Ectodermal cell (in vitro differentiated cells): ENCODE measurements at regions not wholly inside any gene's neighbourhood (a gene's known extent, or its start where the extent isn't known, plus 50 kb on each side); places are given as distances from the start of the nearest gene placed in this dataset.

Experiments used
- H3K27ac ChIP-seq: 2 replicates; pipeline ENCODE4 v1.7.0; 2013; ENCODE audit warnings: mild to moderate bottlenecking, low read depth, low read length; ENCODE audit not compliant: insufficient read depth, poor library complexity, severe bottlenecking
- H3K27me3 ChIP-seq: 2 replicates; pipeline ENCODE4 v1.7.0; 2013; ENCODE audit warnings: mild to moderate bottlenecking, low read length; ENCODE audit not compliant: insufficient read depth, control insufficient read depth, poor library complexity, severe bottlenecking
- H3K36me3 ChIP-seq: one replicate; pipeline ENCODE4 v1.7.0; 2013; ENCODE audit warnings: low read length; ENCODE audit not compliant: control insufficient read depth, insufficient read depth
- H3K4me1 ChIP-seq: one replicate; pipeline ENCODE4 v1.7.0; 2013; ENCODE audit warnings: low read length; ENCODE audit not compliant: control insufficient read depth, insufficient read depth
- H3K4me3 ChIP-seq: 2 replicates; pipeline ENCODE4 v1.7.0; 2013; ENCODE audit warnings: low read depth, low read length, control low read depth; ENCODE audit not compliant: insufficient read depth
- H3K9me3 ChIP-seq: 2 replicates; pipeline ENCODE4 v1.7.0; 2013; ENCODE audit warnings: mild to moderate bottlenecking, low read length, moderate library complexity; ENCODE audit not compliant: control insufficient read depth
- WGBS, 2 experiments: methylation state at CpG; one replicate each; pipeline ENCODE4 v1.1.7; 2013; ENCODE audit warnings: missing lambda C conversion rate in 2 of 2; 5-methylcytosine and 5-hydroxymethylcytosine counted together

- Histone ChIP-seq H3K9me3 (no peaks in the 10 kb centered on the region), H3K4me1 (no peaks in the 10 kb centered on the region), H3K27me3 (no peaks in the 10 kb centered on the region), H3K4me3 (no peak overlapping the region), H3K27ac (no peak overlapping the region), H3K36me3 (no peaks in the 10 kb centered on the region)
- 93% methylated on average over 6 of the region's 6 CpGs for WGBS, 2 experiments
These were observed 318.8 kb downstream of the ZEB2 start for GRCh38 chr2:144201126-144201525.

GRCh38 chr2:144198116-144198515 lies 321.8 kb downstream of the ZEB2 start:
- Histone ChIP-seq H3K4me1 (no peaks in the 10 kb centered on the region), H3K27me3 (no peaks in the 10 kb centered on the region), H3K36me3 (no peaks in the 10 kb centered on the region), H3K4me3 (no peak overlapping the region), H3K9me3 (no peaks in the 10 kb centered on the region), H3K27ac (no peak overlapping the region)
- 85 to 90% methylated on average over 3 of the region's 3 CpGs for WGBS, 2 experiments

- 91 to 95% methylated on average over 5 of the region's 5 CpGs for WGBS, 2 experiments
- Histone ChIP-seq H3K36me3 (no peaks in the 10 kb centered on the region), H3K4me3 (no peak overlapping the region), H3K27ac (no peak overlapping the region), H3K27me3 (no peaks in the 10 kb centered on the region), H3K4me1 (no peaks in the 10 kb centered on the region), H3K9me3 (no peaks in the 10 kb centered on the region)
These were observed 325.4 kb downstream of the ZEB2 start for GRCh38 chr2:144194326-144195071.

GRCh38 chr2:144190908-144191605 lies 328.9 kb downstream of the ZEB2 start:
- Histone ChIP-seq H3K27me3 (no peaks in the 10 kb centered on the region), H3K27ac (no peak overlapping the region), H3K4me3 (no peak overlapping the region), H3K4me1 (no peaks in the 10 kb centered on the region), H3K36me3 (no peaks in the 10 kb centered on the region), H3K9me3 (no peaks in the 10 kb centered on the region)
- WGBS, 2 experiments, result 92 to 99% methylated on average over 1 to 4 of the region's 4 CpGs

- WGBS, 2 experiments, result 95 to 96% methylated on average over 9 of the region's 9 CpGs
- H3K36me3 ChIP-seq, result no peaks in the 10 kb centered on the region
- no peak overlapping the region for H3K4me3 ChIP-seq
- no peaks in the 10 kb centered on the region for H3K4me1 ChIP-seq
- H3K9me3 ChIP-seq, result no peaks in the 10 kb centered on the region
- no peak overlapping the region for H3K27ac ChIP-seq
- no peaks in the 10 kb centered on the region for H3K27me3 ChIP-seq
These were observed 336.2 kb downstream of the ZEB2 start for GRCh38 chr2:144183727-144184126.

- Histone ChIP-seq H3K36me3 (no peaks in the 10 kb centered on the region), H3K27me3 (no peaks in the 10 kb centered on the region), H3K4me1 (no peaks in the 10 kb centered on the region), H3K9me3 (no peaks in the 10 kb centered on the region), H3K4me3 (no peak overlapping the region), H3K27ac (no peak overlapping the region)
- WGBS, 2 experiments, result no CpG with 5 or more reads among the region's 1 CpG
These were observed 338.9 kb downstream of the ZEB2 start for GRCh38 chr2:144181001-144181400.

- Histone ChIP-seq H3K4me3 (no peak overlapping the region), H3K27ac (no peak overlapping the region), H3K27me3 (no peaks in the 10 kb centered on the region), H3K36me3 (no peaks in the 10 kb centered on the region), H3K9me3 (no peaks in the 10 kb centered on the region), H3K4me1 (no peaks in the 10 kb centered on the region)
- WGBS, 2 experiments, result 96 to 97% methylated on average over 3 of the region's 3 CpGs
These were observed 339.8 kb downstream of the ZEB2 start for GRCh38 chr2:144180131-144180530.

- no peaks in the 10 kb centered on the region for H3K9me3 ChIP-seq
These were observed 349.7 kb downstream of the ZEB2 start for GRCh38 chr2:144170179-144170578.

GRCh38 chr2:144166743-144167142 lies 353.2 kb downstream of the ZEB2 start:
- H3K4me1 ChIP-seq, result no peaks in the 10 kb centered on the region

More at GRCh38 chr2:144170179-144170578, 349.7 kb downstream of the ZEB2 start:
- H3K27ac ChIP-seq, result no peak overlapping the region
- no peak overlapping the region for H3K4me3 ChIP-seq
- no peaks in the 10 kb centered on the region for H3K27me3 ChIP-seq
- H3K4me1 ChIP-seq, result no peaks in the 10 kb centered on the region
- 93 to 100% methylated on average over 1 of the region's 1 CpG for whole genome bisulfite sequencing, 2 experiments
- no peaks in the 10 kb centered on the region for H3K36me3 ChIP-seq

GRCh38 chr2:144165599-144166250 lies 354.2 kb downstream of the ZEB2 start:
- Histone ChIP-seq H3K27me3 (no peaks in the 10 kb centered on the region), H3K4me3 (no peak overlapping the region)
- WGBS, 2 experiments, result 90 to 95% methylated on average over 1 of the region's 1 CpG

More at GRCh38 chr2:144166743-144167142, 353.2 kb downstream of the ZEB2 start:
- Histone ChIP-seq H3K9me3 (no peaks in the 10 kb centered on the region), H3K27me3 (no peaks in the 10 kb centered on the region), H3K36me3 (no peaks in the 10 kb centered on the region), H3K27ac (no peak overlapping the region), H3K4me3 (no peak overlapping the region)

More at GRCh38 chr2:144165599-144166250, 354.2 kb downstream of the ZEB2 start:
- Histone ChIP-seq H3K4me1 (no peaks in the 10 kb centered on the region), H3K9me3 (no peaks in the 10 kb centered on the region), H3K36me3 (no peaks in the 10 kb centered on the region), H3K27ac (no peak overlapping the region)
